ENCODE measurements at regions not wholly inside any gene's neighbourhood (a gene's known extent, or its start where the extent isn't known, plus 50 kb on each side); places are given as distances from the start of the nearest gene placed in this dataset.
"Not testable (repeated sequence)": the region's sequence is repeated elsewhere in the genome, so short reads cannot be mapped to it uniquely, and the experiment has no call there.

- peak; percentile 88 for DNase-seq
Observed at GRCh38 chr14:106605548-106606448, 1079.4 kb downstream of the TMEM121 start.

DNA sequence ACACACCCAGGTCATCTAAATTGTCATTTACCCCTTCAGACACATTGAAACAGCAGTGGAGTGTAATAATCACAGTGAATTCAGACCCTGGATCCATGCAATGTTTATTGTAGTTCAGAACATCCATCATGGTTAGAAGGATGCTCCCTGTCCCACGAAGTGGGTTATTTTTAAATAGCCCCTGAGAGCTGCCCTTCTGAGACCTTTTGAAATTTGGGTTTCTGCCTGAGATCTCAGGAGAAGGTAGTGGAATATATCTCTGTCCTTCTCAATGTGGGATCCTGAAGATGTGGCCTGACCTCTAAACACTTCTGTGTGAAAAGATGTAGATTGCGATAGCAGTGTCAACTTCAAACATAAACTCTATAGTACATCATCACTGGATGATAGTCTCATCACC is 1080.6 kb downstream of the TMEM121 start:
- DNase-seq, result no peak

DNA sequence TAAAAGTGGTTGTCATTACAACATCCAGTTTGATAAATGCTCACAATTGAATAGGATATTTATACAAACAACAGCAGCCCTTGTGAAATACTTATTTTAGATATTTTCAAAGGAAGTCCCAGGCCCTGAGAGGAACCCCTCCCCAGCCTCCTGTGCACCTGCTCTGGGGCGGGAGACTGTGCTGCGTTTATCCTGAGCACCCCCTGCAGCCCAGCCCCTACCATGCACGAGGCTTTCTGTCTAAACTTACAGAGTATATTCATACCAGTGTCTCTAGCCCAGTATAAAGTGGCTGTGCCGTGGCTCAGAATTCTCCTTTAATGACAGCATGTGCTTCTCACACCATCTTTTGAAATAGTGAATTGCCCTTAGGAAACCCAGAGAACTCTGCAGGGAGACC is 1084.3 kb downstream of the TMEM121 start:
- DNase-seq, result no peak

DNA sequence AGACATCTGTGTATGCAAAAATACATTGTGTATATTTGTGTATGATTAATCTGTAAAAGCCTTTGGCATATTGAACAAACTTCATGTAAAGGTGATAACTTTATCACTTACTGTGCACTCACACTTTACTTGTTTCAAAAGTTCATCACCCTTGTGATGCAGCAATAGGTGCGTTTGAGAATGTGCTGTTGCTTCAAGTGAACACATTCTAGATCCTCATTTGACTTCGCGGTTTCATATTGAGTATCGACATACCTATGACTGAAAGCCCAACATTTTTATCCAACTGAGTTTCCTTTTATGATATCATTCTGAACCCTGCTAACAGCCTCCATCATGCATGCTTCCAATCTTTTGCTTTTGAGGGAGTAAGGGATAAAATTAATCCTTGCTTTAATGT is 1086.9 kb downstream of the TMEM121 start:
- DNase-seq, result no peak

DNA sequence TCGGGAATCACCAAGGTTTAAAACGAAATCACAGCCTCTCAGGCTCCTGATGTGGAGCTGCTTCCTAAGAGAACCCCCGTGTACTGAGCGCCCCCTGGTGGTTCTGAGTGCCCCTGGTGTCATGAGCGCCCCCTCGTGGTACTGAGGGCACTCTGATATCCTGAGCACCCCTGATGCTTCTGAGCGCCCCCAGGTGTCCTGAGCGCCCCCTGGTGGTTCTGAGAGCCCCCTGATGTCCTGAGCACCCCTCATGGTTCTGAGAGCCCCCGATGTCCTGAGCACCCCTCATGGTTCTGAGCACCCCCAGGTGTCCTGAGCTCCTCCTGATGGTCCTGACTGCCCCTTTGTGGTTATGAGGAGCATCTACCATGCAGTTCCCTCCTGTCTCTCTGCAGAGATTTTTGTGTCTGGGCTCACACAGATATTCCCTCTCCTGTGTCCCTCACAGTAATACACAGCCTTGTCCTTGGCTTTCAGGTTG is 1092.1 kb downstream of the TMEM121 start:
- DNase-seq, result peak; percentile 92

DNA sequence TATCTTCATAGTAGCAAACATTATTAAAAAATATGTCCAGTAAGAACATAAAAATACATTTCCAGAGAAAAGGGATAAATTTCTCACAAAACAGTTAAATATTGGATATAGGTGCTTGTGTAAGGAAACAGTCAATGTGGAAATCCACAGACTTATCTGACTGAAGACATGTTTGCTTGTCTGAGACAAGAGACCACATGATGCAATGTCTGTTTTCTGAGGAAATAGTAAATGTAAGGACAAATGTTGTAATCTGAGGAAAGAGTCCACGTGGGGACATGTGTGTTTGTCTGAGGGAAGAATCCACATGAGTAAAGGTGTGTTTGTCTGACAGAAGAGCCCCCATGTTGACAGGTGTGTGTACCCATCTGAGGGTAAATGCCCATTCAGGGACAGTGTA is 1093.2 kb downstream of the TMEM121 start:
- no peak for DNase-seq

DNA sequence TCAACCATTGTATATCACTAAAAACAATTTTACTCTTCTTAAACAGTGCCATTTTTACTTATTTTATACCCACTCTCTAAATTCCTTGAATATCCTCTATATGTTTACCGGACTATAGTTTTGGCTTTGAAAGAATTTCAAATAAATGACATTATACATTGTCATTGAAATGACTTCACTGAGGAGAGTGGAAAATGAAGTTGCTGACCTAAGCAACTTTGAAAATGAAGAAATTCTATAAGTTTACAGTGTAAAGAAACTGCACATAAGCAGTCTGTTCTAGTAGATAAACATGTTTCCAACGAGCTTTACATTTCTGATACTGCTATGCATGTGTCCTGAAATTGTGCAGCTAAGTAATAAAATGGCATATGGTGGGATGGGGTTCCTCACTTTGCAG is 1094.0 kb downstream of the TMEM121 start:
- no peak for DNase-seq

DNA sequence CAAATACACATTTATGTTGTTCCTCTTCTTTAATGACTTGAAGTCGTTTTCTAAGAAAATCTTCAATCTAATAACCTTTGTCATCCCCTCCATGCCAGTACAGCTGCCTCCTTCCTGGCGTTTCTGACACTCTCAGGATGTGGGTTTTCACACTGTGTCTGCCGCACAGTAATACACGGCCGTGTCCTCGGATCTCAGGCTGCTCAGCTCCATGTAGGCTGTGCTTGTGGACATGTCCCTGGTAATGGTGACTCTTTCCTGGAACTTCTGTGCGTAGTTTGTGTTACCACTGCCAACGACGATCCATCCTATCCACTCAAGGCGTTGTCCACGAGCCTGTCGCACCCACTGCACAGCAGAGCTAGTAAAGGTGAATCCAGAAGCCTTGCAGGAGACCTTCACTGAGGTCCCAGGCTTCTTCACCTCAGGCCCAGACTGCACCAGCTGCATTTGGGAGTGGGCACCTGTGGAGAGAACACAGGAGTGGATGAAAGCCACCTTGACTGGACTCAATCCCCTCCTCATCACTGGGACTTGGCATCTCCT is 1095.9 kb downstream of the TMEM121 start:
- peak; percentile 11 for DNase-seq

- no peak for DNase-seq
Observed at GRCh38 chr14:106625186-106625585, 1098.8 kb downstream of the TMEM121 start.

GRCh38 chr14:106626469-106626868 is 1100.1 kb downstream of the TMEM121 start:
- not testable (repeated sequence) for DNase-seq

DNA sequence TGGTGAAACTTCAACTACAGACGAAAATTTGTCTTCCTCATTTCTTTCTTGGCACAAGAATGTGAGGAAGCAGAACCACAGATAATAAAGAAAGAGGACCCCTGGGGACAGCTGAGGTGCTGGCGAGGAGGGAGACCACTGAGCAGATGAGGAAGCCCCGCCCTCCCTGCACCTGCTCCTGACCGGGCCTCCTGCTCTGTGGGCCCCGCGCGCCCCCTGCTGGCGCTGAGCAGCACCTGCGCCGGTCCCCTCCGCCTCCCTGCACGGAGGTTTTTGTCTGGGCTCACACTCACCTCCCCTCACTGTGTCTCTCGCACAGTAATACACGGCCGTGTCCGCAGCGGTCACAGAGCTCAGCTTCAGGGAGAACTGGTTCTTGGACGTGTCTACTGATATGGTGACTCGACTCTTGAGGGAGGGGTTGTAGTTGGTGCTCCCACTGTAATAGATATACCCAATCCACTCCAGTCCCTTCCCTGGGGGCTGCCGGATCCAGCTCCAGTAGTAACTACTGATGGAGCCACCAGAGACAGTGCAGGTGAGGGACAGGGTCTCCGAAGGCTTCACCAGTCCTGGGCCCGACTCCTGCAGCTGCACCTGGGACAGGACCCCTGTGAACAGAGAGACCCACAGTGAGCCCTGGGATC is 1100.7 kb downstream of the TMEM121 start:
- DNase-seq, result peak; percentile 60

DNA sequence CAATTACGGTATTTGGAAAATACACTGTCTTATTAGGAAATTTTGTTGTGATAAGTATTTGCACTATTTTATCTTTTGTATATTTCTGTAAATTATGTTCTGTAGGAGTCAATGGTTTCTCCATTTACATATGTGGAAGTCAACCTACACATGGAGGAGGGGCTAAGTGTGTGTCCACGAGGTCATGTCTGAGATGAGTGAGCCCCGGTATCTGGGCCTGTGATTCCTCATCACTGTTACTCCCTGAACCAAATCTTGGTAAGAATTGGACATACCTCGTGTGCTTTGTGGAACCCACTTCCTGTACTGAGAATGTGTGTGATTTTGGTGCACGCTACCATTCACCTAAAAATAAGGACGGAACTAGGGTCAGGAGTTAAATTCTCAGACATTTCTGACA is 1105.5 kb downstream of the TMEM121 start:
- no peak for DNase-seq

GRCh38 chr14:106633721-106634120 is 1107.3 kb downstream of the TMEM121 start:
- DNase-seq, result no peak

- no peak for DNase-seq
Observed at GRCh38 chr14:106635569-106635968, 1109.2 kb downstream of the TMEM121 start.

DNA sequence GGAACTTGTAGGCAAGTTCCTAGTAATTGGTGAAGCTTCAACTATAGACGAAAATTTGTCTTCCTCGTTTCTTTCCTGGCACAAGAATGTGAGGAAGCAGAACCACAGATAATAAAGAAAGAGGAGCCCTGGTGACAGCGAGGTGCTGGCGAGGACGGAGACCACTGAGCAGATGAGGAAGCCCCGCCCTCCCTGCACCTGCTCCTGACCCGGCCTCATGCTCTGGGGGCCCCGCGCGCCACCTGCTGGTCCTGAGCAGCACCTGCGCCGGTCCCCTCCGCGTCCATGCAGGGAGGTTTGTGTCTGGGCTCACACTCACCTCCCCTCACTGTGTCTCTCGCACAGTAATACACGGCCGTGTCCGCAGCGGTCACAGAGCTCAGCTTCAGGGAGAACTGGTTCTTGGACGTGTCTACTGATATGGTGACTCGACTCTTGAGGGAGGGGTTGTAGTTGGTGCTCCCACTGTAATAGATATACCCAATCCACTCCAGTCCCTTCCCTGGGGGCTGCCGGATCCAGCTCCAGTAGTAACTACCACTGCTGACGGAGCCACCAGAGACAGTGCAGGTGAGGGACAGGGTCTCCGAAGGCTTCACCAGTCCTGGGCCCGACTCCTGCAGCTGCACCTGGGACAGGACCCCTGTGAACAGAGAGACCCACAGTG is 1112.5 kb downstream of the TMEM121 start:
- DNase-seq, result peak; percentile 22

GRCh38 chr14:106642090-106642489 is 1115.7 kb downstream of the TMEM121 start:
- DNase-seq, result no peak

GRCh38 chr14:106642971-106643370 is 1116.6 kb downstream of the TMEM121 start:
- DNase-seq, result not testable (repeated sequence)

GRCh38 chr14:106648874-106649273 is 1122.5 kb downstream of the TMEM121 start:
- DNase-seq, result not testable (repeated sequence)

DNA sequence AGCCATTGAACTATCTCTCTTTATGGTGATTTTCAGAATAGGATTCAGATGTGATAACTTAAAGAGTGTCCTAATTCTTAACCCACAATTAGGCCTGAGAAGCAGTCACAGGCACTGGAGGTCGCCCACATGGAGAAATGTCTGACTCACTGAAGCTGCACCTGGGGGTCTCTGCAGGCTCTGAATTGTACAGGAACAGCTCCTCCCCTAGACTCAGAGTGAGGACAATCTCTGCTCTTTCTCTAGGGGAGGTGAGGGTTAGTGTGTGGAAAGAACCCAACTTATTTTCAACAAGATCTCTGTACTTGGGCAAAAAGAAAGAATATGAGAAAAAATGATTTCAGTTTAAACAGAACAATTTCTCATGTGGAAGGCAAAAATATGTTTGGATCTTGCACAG is 1124.6 kb downstream of the TMEM121 start:
- no peak for DNase-seq

DNA sequence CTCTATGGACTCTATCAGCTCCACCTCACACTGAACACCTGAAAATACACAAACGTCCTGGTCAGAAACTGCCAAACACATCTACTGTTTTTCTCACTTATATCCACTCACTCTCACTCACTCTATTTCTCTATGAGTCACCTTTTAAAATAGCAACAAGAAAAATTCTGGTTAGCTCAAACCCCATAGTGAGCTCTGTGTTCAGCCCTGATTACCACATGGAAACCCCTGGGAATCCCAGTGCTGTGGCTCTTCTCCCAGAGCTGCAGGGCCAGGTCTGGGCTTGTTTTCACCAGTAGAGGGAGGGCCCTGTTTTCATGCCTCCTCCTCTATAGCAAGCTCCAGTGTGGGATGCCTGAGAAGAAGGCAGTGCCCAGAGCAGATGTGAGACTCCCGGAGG is 1126.1 kb downstream of the TMEM121 start:
- DNase-seq, result no peak

DNA sequence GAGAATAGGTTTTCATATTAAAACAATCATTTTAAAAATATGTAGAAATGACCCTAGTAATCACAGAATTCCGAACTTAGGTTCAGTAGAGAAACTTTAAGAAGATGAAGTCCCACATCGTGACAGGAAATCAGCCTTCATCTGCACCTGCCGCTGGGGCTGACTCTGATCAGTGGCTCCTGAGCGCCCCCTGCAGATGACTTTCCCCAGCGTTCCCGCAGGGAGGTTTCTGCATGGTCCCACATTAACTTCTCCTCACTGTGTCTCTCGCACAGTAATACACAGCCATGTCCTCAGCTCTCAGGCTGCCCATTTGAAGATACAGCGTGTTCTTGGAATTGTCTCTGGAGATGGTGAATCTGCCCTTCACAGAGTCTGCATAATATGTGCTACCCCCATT is 1131.1 kb downstream of the TMEM121 start:
- DNase-seq, result peak; percentile 39

- not testable (repeated sequence) for DNase-seq
Observed at GRCh38 chr14:106658066-106658860, 1131.9 kb downstream of the TMEM121 start.
